H9 (cell line): ENCODE measurements at regions not wholly inside any gene's neighbourhood (a gene's known extent, or its start where the extent isn't known, plus 50 kb on each side); places are given as distances from the start of the nearest gene placed in this dataset.
A peak's percentile ranks its signal among the peaks of the same experiment; 100 is the strongest.

Experiments
- DNase-seq: peaks from one replicate; pipeline ENCODE4 v3.0.0-alpha.2; 2017
- H2AFZ ChIP-seq: one replicate; pipeline ENCODE4 v1.6.1; 2013; ENCODE audit warnings: mild to moderate bottlenecking, low read length, control low read depth, moderate library complexity
- H2AK5ac ChIP-seq: 2 replicates; pipeline ENCODE4 v1.6.1; 2013; ENCODE audit warnings: low read length, control low read depth, mixed read lengths; ENCODE audit not compliant: insufficient read length
- H2BK120ac ChIP-seq: one replicate; pipeline ENCODE4 v1.6.1; 2013; ENCODE audit warnings: low read depth, mild to moderate bottlenecking, low read length, control low read depth, inconsistent platforms; ENCODE audit not compliant: poor library complexity, severe bottlenecking
- H2BK12ac ChIP-seq: 2 replicates; pipeline ENCODE4 v1.6.1; 2013; ENCODE audit warnings: low read length, control low read depth, mixed read lengths, low read depth; ENCODE audit not compliant: insufficient read length
- H2BK15ac ChIP-seq: 2 replicates; pipeline ENCODE4 v1.6.1; 2013; ENCODE audit warnings: low read depth, low read length, control low read depth
- H2BK20ac ChIP-seq: one replicate; pipeline ENCODE4 v1.6.1; 2013; ENCODE audit warnings: low read depth, mild to moderate bottlenecking, low read length, control low read depth, inconsistent platforms; ENCODE audit not compliant: poor library complexity, severe bottlenecking
- H2BK5ac ChIP-seq: 2 replicates; pipeline ENCODE4 v1.6.1; 2013; ENCODE audit warnings: low read length, control low read depth, mixed read lengths; ENCODE audit not compliant: insufficient read length
- H3K14ac ChIP-seq: 2 replicates; pipeline ENCODE4 v1.6.1; 2013; ENCODE audit warnings: low read length, control low read depth; ENCODE audit not compliant: insufficient read depth
- H3K18ac ChIP-seq: 2 replicates; pipeline ENCODE4 v1.6.1; 2013; ENCODE audit warnings: low read depth, mild to moderate bottlenecking, mixed read lengths, low read length, control low read depth; ENCODE audit not compliant: insufficient read length
- H3K23ac ChIP-seq: 2 replicates; pipeline ENCODE4 v1.6.1; 2013; ENCODE audit warnings: low read length, control low read depth, mixed read lengths, low read depth; ENCODE audit not compliant: insufficient read length
- H3K23me2 ChIP-seq: 2 replicates; pipeline ENCODE4 v1.6.1; 2013; ENCODE audit warnings: low read depth, mild to moderate bottlenecking, mixed read lengths, low read length, control low read depth; ENCODE audit not compliant: insufficient read length, poor library complexity, severe bottlenecking
- H3K27ac ChIP-seq: 2 replicates; pipeline ENCODE4 v1.5.1; 2013; ENCODE audit warnings: low read length, control low read depth, mixed read lengths, low read depth; ENCODE audit not compliant: insufficient read length
- H3K27me3 ChIP-seq: 2 replicates; pipeline ENCODE4 v1.6.1; 2013; ENCODE audit warnings: low read length, control low read depth, inconsistent platforms; ENCODE audit not compliant: insufficient read depth
- H3K4ac ChIP-seq: 2 replicates; pipeline ENCODE4 v1.6.1; 2013; ENCODE audit warnings: low read depth, mild to moderate bottlenecking, control low read depth, inconsistent platforms, low read length, moderate library complexity
- H3K4me1 ChIP-seq: 2 replicates; pipeline ENCODE4 v1.6.1; 2013; ENCODE audit warnings: low read length, control low read depth, inconsistent platforms; ENCODE audit not compliant: insufficient read depth
- H3K4me2 ChIP-seq: 2 replicates; pipeline ENCODE4 v1.6.1; 2013; ENCODE audit warnings: low read length, control low read depth, mixed read lengths; ENCODE audit not compliant: insufficient read length, insufficient read depth
- H3K56ac ChIP-seq: 2 replicates; pipeline ENCODE4 v1.6.1; 2013; ENCODE audit warnings: low read depth, mild to moderate bottlenecking, mixed read lengths, low read length, control low read depth; ENCODE audit not compliant: insufficient read length
- H3K79me1 ChIP-seq: 2 replicates; pipeline ENCODE4 v1.6.1; 2013; ENCODE audit warnings: low read depth, mild to moderate bottlenecking, moderate library complexity, low read length, control low read depth, inconsistent platforms; ENCODE audit not compliant: insufficient read depth, poor library complexity, severe bottlenecking
- H3K79me2 ChIP-seq: 2 replicates; pipeline ENCODE4 v1.6.1; 2013; ENCODE audit warnings: low read length, control low read depth, inconsistent platforms; ENCODE audit not compliant: insufficient read depth
- H3K9ac ChIP-seq: 2 replicates; pipeline ENCODE4 v1.6.1; 2013; ENCODE audit warnings: low read length, control low read depth, mixed read lengths; ENCODE audit not compliant: insufficient read length; ENCODE audit errors: extremely low read depth
- H3K9me3 ChIP-seq: one replicate; pipeline ENCODE4 v1.6.1; 2013; ENCODE audit warnings: low read depth, low read length, inconsistent platforms; ENCODE audit not compliant: control insufficient read depth
- H3T11ph ChIP-seq: one replicate; pipeline ENCODE4 v1.6.1; 2013; ENCODE audit warnings: mild to moderate bottlenecking, low read length, control low read depth, inconsistent platforms
- H4K20me1 ChIP-seq: one replicate; pipeline ENCODE4 v1.6.1; 2013; ENCODE audit not compliant: control insufficient read depth, insufficient read length, insufficient read depth
- H4K5ac ChIP-seq: 2 replicates; pipeline ENCODE4 v1.6.1; 2013; ENCODE audit warnings: low read depth, mild to moderate bottlenecking, mixed read lengths, low read length, control low read depth; ENCODE audit not compliant: insufficient read length
- H4K8ac ChIP-seq: replicated peaks from 2 replicates; pipeline ENCODE4 v1.6.1; 2013; ENCODE audit warnings: low read length, control low read depth, mixed read lengths, low read depth; ENCODE audit not compliant: insufficient read length
- H4K91ac ChIP-seq: 2 replicates; pipeline ENCODE4 v1.6.1; 2013; ENCODE audit warnings: low read depth, mild to moderate bottlenecking, moderate library complexity, mixed read lengths, low read length, control low read depth; ENCODE audit not compliant: insufficient read length
- H3K27ac Mint-ChIP-seq, 3 experiments: 2 replicates in 2 of 3; 3 replicates in 1 of 3; pipeline ENCODE4 v1.8.0; 2020 to 2021; ENCODE audit warnings: mixed read lengths in 3 of 3, mild to moderate bottlenecking in 1 of 3, moderate library complexity in 1 of 3
- H3K27me3 Mint-ChIP-seq: 2 replicates; pipeline ENCODE4 v1.8.0; 2021; ENCODE audit warnings: low read depth, mild to moderate bottlenecking, moderate library complexity, mixed read lengths
- H3K36me3 Mint-ChIP-seq, 3 experiments: 2 replicates in 2 of 3; 3 replicates in 1 of 3; pipeline ENCODE4 v1.8.0; 2020 to 2021; ENCODE audit warnings: low read depth in 3 of 3, mixed read lengths in 3 of 3; ENCODE audit not compliant: insufficient read depth in 1 of 3
- H3K4me1 Mint-ChIP-seq, 2 experiments: 2 replicates each; pipeline ENCODE4 v1.8.0; 2020; ENCODE audit warnings: mixed read lengths in 2 of 2
- H3K4me3 Mint-ChIP-seq, 2 experiments: 2 replicates in 1 of 2; 3 replicates in 1 of 2; pipeline ENCODE4 v1.8.0; 2020 to 2021; ENCODE audit warnings: mild to moderate bottlenecking in 2 of 2, mixed read lengths in 2 of 2, moderate library complexity in 1 of 2
- H3K9me3 Mint-ChIP-seq, 2 experiments: 2 replicates in 1 of 2; 3 replicates in 1 of 2; pipeline ENCODE4 v1.8.0; 2020; ENCODE audit warnings: mild to moderate bottlenecking in 2 of 2, mixed read lengths in 2 of 2, moderate library complexity in 1 of 2
- whole genome bisulfite sequencing: extraction: QIAGEN DNeasy Blood & Tissue Kit; methylation state at CpG from one replicate; pipeline ENCODE4 v1.1.7; 2013; ENCODE audit warnings: missing lambda C conversion rate, low lambda C conversion rate, mixed read lengths; ENCODE audit not compliant: insufficient read length; ENCODE audit errors: extremely low coverage; 5-methylcytosine and 5-hydroxymethylcytosine counted together
- TF ChIP-seq, protein P1 (sequence below): fragments of 200-600 bp; sonication (generic); conservative IDR thresholded peaks from 3 replicates; pipeline ENCODE4 v1.8.0; 2021; ENCODE audit warnings: antibody characterized with exemption, mild to moderate bottlenecking

- H3K27ac Mint-ChIP-seq: no peak overlapping the region; a peak in 1 of 7 replicates
- Histone ChIP-seq H4K91ac (no peak overlapping the region), H3K4ac (no peak overlapping the region), H3K9ac (no peak overlapping the region), H3K4me1 (peaks cover 2% of the 10 kb centered on the region; the same call in 1 of the 2 replicates), H3K14ac (no peak overlapping the region), H3K4me2 (peak overlapping the region; percentile 68), H3K18ac (no peak overlapping the region), H3K27ac (no peak overlapping the region), H4K5ac (no peak overlapping the region), H3K9me3 (no peaks in the 10 kb centered on the region), H3K23me2 (peaks cover 9% of the 10 kb centered on the region), H3T11ph (no peak overlapping the region), H4K20me1 (no peaks in the 10 kb centered on the region), H2BK15ac (no peak overlapping the region), H2AFZ (no peak overlapping the region), H2BK20ac (no peak overlapping the region), H4K8ac (no peak overlapping the region), H2BK5ac (no peak overlapping the region), H2AK5ac (no peak overlapping the region), H2BK12ac (no peak overlapping the region), H3K27me3 (no peaks in the 10 kb centered on the region; the same call in 1 of the 2 replicates), H3K79me2 (no peaks in the 10 kb centered on the region), H2BK120ac (no peak overlapping the region), H3K79me1 (no peaks in the 10 kb centered on the region), H3K56ac (no peak overlapping the region), H3K23ac (no peak overlapping the region)
- no CpG with 5 or more reads among the region's 33 CpGs for WGBS
- H3K27me3 Mint-ChIP-seq: peaks cover 33% of the 10 kb centered on the region
- DNase-seq: peak; percentile 88
- TF ChIP-seq, protein P1, sequence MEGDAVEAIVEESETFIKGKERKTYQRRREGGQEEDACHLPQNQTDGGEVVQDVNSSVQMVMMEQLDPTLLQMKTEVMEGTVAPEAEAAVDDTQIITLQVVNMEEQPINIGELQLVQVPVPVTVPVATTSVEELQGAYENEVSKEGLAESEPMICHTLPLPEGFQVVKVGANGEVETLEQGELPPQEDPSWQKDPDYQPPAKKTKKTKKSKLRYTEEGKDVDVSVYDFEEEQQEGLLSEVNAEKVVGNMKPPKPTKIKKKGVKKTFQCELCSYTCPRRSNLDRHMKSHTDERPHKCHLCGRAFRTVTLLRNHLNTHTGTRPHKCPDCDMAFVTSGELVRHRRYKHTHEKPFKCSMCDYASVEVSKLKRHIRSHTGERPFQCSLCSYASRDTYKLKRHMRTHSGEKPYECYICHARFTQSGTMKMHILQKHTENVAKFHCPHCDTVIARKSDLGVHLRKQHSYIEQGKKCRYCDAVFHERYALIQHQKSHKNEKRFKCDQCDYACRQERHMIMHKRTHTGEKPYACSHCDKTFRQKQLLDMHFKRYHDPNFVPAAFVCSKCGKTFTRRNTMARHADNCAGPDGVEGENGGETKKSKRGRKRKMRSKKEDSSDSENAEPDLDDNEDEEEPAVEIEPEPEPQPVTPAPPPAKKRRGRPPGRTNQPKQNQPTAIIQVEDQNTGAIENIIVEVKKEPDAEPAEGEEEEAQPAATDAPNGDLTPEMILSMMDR: no peak
- peaks cover 18 to 19% of the 10 kb centered on the region in 2 experiments for H3K9me3 Mint-ChIP-seq
- peaks cover 7 to 12% (median 10%) of the 10 kb centered on the region in 3 experiments; a peak in 6 of 7 replicates for H3K36me3 Mint-ChIP-seq
- H3K4me3 Mint-ChIP-seq: peak overlapping the region; percentile 61 to 71
- H3K4me1 Mint-ChIP-seq: peaks cover 17 to 19% of the 10 kb centered on the region in 2 experiments
Observed at GRCh38 chr14:97458661-97459579, 661.7 kb downstream of the VRK1 start.
